Activated CD4-positive, alpha-beta T cell treated with anti-CD3 and anti-CD28 coated beads, Interleukin-2, amount 50 U/mL, for 16 hours (primary cell): ENCODE measurements at regions not wholly inside any gene's neighbourhood (a gene's known extent, or its start where the extent isn't known, plus 50 kb on each side); places are given as distances from the start of the nearest gene placed in this dataset.
"Not testable (repeated sequence)": the region's sequence is repeated elsewhere in the genome, so short reads cannot be mapped to it uniquely, and the experiment has no call there.

Experiments
- DNase-seq: peaks from one replicate; pipeline ENCODE4 v3.0.0-alpha.2; 2020

GRCh38 chr4:149987330-149988086 lies 90.7 kb upstream of the DCLK2 start:
- DNase-seq, result no peak

- no peak for DNase-seq
Observed at GRCh38 chr4:149988087-149988410, 90.2 kb upstream of the DCLK2 start.

GRCh38 chr4:149993030-149993429 lies 85.2 kb upstream of the DCLK2 start:
- DNase-seq, result no peak

DNA sequence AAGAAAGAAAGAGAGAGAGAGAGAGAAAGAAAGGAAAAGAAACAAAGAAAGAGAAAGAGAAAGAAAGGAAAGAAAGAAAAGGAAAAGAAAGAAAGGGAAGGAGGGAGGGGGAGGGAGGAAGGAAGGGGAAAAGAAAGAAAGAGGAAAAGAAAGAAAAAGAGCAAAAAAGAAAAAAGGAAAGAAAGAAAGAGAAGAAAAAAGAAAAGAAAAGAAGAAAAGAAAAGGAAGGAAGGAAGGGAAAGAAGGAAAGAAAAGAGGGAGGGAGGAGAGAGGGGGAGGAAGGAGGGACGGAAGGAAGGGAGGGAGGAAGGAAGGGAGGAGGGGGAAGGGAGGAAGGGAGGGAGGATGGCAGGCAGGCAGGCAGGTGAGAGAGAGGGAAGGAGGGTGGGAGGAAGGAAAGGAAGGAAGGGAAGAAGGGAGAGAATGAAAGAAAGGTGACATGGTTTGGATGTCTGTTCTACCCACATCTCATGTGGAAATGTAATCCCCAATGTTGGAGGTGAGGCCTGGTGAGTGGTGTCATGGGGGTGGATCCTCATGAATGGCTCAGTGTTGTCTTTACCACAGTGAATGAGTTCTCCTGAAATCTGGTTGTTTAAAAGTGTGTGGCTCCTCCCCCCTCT lies 83.0 kb upstream of the DCLK2 start:
- no peak for DNase-seq

- DNase-seq, result peak; percentile 50
Observed at GRCh38 chr4:149997881-149998421, 80.3 kb upstream of the DCLK2 start.

DNA sequence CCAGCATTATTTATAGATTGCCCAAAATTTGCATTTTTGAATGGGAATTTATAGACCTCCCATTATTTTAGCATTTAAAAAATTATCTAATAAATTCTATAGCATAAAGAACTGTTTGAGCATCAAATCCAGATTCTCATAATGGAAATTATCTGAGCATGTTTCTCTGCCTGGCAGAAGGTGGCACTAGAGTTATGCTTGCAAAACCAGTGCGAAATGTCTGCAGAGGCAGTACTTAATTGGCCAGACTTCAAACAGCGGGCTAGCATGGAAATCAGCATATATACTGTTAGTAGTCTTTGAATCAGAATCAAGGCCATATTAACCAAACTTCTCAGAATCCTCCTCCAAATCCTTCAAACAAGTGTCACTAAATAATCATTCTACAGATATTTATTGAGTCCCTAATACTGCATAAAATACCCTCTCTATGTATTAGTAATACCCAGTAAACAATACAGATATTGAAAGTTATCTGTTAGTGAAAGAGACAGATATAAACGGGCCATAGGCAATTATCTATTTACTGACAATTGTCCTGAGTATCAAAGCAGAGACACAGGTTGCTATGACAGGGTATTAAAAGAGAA lies 78.7 kb upstream of the DCLK2 start:
- peak; percentile 35 for DNase-seq

- DNase-seq, result no peak
Observed at GRCh38 chr4:150001815-150002214, 76.4 kb upstream of the DCLK2 start.

DNA sequence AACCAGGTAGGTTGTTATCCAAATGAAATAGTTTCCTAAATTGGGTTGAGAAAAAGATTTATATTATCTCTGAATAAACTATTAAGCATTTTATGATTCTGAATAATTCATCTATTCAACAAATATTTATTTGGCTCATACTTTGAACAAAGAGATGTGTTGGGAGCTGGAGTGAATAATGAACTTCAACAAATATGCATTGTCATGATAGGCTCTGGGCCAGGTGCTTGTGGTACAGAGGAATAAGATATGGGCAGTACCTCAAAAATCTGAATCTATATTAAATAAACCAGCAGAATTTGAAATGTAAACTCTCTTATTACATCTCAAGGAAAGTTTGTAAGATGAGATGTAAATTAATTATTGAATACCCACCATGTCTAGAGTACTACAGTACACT lies 75.7 kb upstream of the DCLK2 start:
- no peak for DNase-seq

DNA sequence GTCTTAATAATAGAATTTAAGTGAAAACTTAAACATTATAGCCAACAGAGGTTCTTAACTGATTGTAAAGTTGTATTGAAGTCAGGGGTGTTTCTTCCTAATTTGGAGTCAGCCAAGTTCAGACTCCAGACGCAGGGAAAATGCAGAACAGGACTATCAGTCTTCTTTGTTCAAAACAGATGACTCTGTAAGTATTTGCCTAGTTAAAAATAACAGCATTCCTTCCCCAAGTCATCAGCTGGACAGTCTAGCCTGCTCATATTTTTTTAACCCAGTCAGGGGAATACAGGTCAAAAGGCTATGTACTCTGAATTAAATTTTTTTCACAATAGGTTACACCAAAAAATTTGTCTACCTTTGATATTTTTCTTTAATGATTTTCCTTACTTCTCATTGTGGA lies 73.8 kb upstream of the DCLK2 start:
- no peak for DNase-seq

GRCh38 chr4:150005537-150005936 lies 72.7 kb upstream of the DCLK2 start:
- DNase-seq, result no peak

- DNase-seq, result no peak
Observed at GRCh38 chr4:150006197-150006596, 72.0 kb upstream of the DCLK2 start.

DNA sequence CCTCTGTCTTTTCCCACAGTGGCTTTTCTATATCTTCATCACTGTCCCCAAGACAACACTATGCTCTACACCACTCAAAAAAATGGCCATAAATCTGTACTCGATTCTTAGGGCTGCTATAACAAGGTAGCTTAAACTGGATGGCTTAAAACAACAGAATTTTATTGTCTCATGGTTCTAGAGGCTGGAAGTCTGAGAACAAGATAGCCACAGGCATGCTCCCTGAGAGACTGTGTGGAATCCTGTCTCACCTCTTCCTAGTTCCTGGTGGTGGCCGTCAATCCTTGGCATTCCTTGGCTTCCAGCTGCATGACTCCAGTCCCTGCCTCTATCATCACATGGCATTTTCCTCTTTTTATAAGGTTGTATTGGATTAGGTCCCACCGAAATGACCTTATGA lies 70.7 kb upstream of the DCLK2 start:
- no peak for DNase-seq

DNA sequence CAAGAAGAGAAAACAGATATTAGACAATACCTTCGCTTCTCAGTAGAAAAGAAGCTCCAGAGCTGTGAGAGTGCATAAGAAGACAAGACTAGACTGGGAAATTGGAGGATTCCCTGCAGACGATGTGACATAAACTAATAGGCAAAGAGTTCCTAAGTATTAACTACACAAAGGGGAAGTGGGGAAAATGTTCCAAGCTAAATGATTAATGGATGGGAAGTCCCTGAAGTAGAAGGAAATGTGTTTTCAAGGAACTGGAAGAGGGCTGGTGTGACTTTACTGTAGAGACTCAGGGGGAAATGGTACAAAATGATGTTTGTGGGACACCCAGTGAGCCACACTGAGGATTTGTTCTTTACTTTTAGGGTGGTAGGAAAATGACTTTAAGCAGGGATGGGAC lies 69.7 kb upstream of the DCLK2 start:
- no peak for DNase-seq

DNA sequence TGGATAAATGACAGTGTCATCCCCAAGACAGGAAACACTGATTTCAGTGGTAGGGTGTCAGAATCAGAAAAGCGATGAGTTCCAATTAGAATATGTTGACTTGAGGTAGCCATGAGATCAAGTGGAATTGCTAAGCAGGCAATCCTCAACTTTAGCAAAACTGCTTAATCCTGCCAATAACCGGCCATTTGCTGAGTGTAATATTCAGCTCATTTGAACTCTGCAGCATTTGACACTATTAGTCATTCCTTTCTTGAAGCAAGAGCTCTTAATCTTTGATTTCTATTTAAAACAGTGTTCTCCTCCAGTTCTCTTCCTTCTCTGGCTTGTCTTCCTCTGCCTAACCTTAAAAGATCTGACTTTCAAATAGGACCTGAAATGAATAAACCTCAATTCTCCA lies 68.7 kb upstream of the DCLK2 start:
- no peak for DNase-seq

- no peak for DNase-seq
Observed at GRCh38 chr4:150010525-150011126, 67.6 kb upstream of the DCLK2 start.

DNA sequence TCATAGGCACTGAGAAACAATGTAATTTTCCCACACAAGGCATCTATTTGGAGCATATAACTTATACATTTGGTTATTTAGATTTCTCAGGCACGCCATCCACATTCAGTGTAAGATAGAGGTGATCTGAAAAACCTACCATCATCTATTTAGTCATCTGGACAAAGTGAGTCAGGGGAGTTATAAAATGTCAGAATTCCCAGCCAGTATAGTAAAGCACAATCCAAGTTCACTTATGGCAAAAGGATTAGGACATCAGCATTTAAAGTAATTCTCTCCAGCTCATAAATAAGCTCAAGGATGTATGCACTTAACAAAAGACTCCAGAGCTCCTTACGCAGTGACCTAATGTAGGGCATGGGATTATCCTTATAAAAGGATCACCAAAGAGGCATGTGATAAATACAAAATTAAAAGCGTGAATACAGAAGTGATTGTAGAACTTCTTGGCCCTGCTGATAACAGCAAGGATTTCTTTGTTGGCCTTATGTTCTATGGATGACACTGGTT lies 65.3 kb upstream of the DCLK2 start:
- DNase-seq, result no peak

DNA sequence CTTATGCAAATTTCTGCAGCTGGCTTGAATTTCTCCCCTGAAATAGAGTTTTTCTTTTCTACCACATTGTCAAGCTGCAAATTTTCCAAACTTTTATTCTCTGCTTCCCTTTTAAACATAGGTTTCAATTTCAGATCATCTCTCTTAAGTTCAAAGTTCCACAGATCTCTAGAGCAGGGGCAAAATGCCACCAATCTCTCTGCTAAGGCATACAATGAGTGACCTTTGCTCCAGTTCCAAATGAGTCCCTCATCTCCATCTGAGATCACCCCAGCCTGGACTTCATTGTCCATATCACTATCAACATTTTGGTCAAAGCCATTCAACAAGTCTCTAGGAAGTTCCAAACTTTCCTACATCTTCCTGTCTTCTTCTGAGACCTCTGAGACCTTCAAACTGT lies 62.3 kb upstream of the DCLK2 start:
- not testable (repeated sequence) for DNase-seq

- DNase-seq, result not testable (repeated sequence)
Observed at GRCh38 chr4:150016621-150017020, 61.6 kb upstream of the DCLK2 start.

DNA sequence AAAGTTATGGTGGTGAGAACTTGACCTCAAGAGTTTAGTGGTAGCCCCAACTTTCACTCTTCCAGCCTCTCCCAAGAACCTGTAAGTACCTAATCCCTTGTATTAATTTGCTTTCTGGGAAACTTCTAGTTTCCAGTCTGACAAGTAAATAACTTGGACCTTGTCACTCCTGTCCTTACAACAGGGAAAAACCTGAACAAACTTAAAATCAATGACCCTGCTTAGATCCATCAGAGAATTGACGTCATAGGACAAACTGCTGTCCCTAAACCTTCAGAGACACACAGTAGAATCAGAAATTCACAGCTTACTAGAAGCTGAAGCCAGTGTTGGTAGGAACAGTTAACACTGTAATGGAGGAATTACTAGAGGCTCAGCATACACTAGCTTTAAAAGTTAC lies 60.0 kb upstream of the DCLK2 start:
- no peak for DNase-seq

DNA sequence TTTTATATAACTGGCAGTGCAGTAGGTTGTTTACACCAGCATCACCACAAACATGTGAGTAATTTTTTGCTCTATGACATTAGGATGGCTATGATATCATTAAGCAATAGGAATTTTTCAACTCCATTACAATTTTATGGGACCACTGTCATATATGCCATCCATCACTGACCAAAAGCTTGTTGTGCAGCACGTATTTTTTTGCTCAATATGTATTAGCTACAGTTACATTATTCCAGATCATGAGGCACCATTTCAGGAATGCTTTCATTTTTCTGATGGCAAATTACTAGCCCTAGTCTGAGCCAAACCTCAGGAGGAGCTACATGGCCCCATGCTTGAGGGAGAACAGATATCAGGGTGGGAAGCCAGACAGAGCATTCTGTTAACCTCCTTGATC lies 56.8 kb upstream of the DCLK2 start:
- no peak for DNase-seq

DNA sequence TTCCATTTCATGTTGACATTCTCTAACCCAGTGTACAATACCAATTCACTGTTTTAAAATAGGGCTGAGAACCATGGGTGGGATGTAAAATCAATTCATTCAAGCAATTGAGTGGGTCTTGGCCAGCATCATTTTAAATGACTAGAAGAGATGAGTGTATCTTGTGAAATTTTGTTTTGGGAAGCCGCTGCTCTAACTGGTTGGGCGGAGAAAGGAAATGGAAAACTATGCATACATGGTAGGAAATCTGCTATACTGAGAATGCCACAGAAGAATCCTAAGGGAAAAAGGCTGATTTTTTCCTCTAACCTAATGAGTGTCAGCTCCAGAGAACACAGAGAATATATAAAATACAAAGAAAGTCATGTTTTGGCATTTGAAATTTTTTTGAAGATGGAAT lies 54.8 kb upstream of the DCLK2 start:
- DNase-seq, result no peak

- DNase-seq, result not testable (repeated sequence)
Observed at GRCh38 chr4:150026987-150027386, 51.3 kb upstream of the DCLK2 start.
